IPS-11a (cell line): ENCODE measurements at regions not wholly inside any gene's neighbourhood (a gene's known extent, or its start where the extent isn't known, plus 50 kb on each side); places are given as distances from the start of the nearest gene placed in this dataset.
"Not testable (repeated sequence)": the region's sequence is repeated elsewhere in the genome, so short reads cannot be mapped to it uniquely, and the experiment has no call there.

Experiments used
- H3K4me3 ChIP-seq: one replicate; pipeline ENCODE4 v1.5.1; 2013; ENCODE audit warnings: low read depth, low read length, control low read depth

- H3K4me3 ChIP-seq = not testable (repeated sequence)
Observed at GRCh38 chr9:29432656-29433055, 1859.4 kb upstream of the C9orf72 start.

- no peak overlapping the region for H3K4me3 ChIP-seq
Observed at GRCh38 chr9:29435368-29435767, 1862.1 kb upstream of the C9orf72 start.

- no peak overlapping the region for H3K4me3 ChIP-seq
Observed at GRCh38 chr9:29437526-29437925, 1864.2 kb upstream of the C9orf72 start.

GRCh38 chr9:29439961-29440360 is 1866.7 kb upstream of the C9orf72 start:
- H3K4me3 ChIP-seq = no peak overlapping the region

GRCh38 chr9:29440449-29440848 is 1867.2 kb upstream of the C9orf72 start:
- H3K4me3 ChIP-seq = no peak overlapping the region

GRCh38 chr9:29445751-29446150 is 1872.5 kb upstream of the C9orf72 start:
- H3K4me3 ChIP-seq = no peak overlapping the region

- no peak overlapping the region for H3K4me3 ChIP-seq
Observed at GRCh38 chr9:29449306-29449705, 1876.0 kb upstream of the C9orf72 start.

- H3K4me3 ChIP-seq = not testable (repeated sequence)
Observed at GRCh38 chr9:29450343-29450875, 1877.1 kb upstream of the C9orf72 start.

GRCh38 chr9:29456940-29457339 is 1883.7 kb upstream of the C9orf72 start:
- H3K4me3 ChIP-seq = no peak overlapping the region

GRCh38 chr9:29475471-29475870 is 1902.2 kb upstream of the C9orf72 start:
- no peak overlapping the region for H3K4me3 ChIP-seq

- no peak overlapping the region for H3K4me3 ChIP-seq
Observed at GRCh38 chr9:29511680-29512079, 1938.4 kb upstream of the C9orf72 start.

- no peak overlapping the region for H3K4me3 ChIP-seq
Observed at GRCh38 chr9:29514336-29514735, 1941.1 kb upstream of the C9orf72 start.

- no peak overlapping the region for H3K4me3 ChIP-seq
Observed at GRCh38 chr9:29514862-29515261, 1941.6 kb upstream of the C9orf72 start.

GRCh38 chr9:29548436-29548835 is 1975.2 kb upstream of the C9orf72 start:
- no peak overlapping the region for H3K4me3 ChIP-seq

- H3K4me3 ChIP-seq = no peak overlapping the region
Observed at GRCh38 chr9:29555502-29555901, 1982.2 kb upstream of the C9orf72 start.

GRCh38 chr9:29556317-29556716 is 1983.0 kb upstream of the C9orf72 start:
- H3K4me3 ChIP-seq = no peak overlapping the region

- H3K4me3 ChIP-seq = no peak overlapping the region
Observed at GRCh38 chr9:29556746-29557145, 1983.5 kb upstream of the C9orf72 start.

- H3K4me3 ChIP-seq = no peak overlapping the region
Observed at GRCh38 chr9:29564564-29564963, 1991.3 kb upstream of the C9orf72 start.

- H3K4me3 ChIP-seq = no peak overlapping the region
Observed at GRCh38 chr9:29575219-29575618, 2001.9 kb upstream of the C9orf72 start.

GRCh38 chr9:29588361-29588760 is 2015.1 kb upstream of the C9orf72 start:
- no peak overlapping the region for H3K4me3 ChIP-seq

- no peak overlapping the region for H3K4me3 ChIP-seq
Observed at GRCh38 chr9:29609282-29609681, 2036.0 kb upstream of the C9orf72 start.

- H3K4me3 ChIP-seq = no peak overlapping the region
Observed at GRCh38 chr9:29613773-29614172, 2040.5 kb upstream of the C9orf72 start.

GRCh38 chr9:29616844-29617243 is 2043.6 kb upstream of the C9orf72 start:
- no peak overlapping the region for H3K4me3 ChIP-seq
